ENCODE measurements at regions not wholly inside any gene's neighbourhood (a gene's known extent, or its start where the extent isn't known, plus 50 kb on each side); places are given as distances from the start of the nearest gene placed in this dataset.

DNA sequence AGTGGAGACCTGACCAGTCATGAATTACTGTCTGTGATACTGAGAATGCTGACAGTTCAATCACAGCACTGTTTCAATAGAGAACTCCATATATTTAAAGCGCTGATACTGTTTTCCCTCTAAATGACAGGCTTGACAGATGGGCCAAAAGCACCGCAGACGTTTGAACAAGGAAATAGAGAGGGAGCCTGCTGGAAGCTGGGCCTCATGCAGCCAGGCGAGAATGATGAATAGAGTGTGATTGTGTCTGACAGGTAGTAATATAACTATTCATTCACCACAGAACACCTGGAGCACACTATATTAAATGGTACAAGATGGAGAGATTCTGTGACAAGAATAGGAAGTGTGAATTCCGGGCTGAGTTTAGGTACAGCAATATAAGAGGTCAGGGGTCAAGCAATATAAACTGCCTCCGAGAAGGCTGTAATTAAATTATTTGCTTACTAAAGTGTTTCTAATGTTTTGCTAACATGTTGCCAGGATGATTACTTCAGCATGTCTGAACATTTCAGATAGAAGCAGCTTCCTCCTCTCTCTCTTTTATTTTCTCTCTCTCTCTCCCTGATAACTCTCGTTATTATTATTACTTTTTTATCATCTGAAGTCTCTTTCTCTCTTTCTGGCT lies 297.7 kb downstream of the CSNK1G3 start:
- TF ChIP-seq CTCF (IDR thresholded peaks at IDR 0.05) (no peak), ZFX (IDR thresholded peaks at IDR 0.05; ENCODE audit: borderline replicate concordance) (no peak)

Data from 22Rv1 (cell line).